ENCODE measurements at regions not wholly inside any gene's neighbourhood (a gene's known extent, or its start where the extent isn't known, plus 50 kb on each side); places are given as distances from the start of the nearest gene placed in this dataset.

DNA sequence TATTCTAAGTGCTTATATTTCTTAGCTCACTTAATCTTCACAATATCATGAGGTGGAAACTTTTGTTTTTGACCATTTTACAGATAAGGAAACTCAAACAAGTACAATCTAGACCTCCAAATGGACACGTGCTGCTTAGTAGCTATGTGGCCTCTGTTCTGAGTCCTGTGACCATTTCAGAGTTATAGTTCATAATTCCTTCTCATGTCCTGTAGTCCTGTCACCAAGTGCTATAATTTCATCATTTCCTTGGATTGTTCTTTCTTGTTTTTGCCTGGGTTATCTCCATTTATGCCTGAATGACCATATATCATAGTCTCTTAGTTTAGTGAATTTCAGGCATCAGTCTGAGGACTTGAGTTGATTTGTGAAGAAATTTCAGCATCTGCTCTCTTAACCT, 91.7 kb downstream of the NUP35 start:
- TF ChIP-seq, protein P1, sequence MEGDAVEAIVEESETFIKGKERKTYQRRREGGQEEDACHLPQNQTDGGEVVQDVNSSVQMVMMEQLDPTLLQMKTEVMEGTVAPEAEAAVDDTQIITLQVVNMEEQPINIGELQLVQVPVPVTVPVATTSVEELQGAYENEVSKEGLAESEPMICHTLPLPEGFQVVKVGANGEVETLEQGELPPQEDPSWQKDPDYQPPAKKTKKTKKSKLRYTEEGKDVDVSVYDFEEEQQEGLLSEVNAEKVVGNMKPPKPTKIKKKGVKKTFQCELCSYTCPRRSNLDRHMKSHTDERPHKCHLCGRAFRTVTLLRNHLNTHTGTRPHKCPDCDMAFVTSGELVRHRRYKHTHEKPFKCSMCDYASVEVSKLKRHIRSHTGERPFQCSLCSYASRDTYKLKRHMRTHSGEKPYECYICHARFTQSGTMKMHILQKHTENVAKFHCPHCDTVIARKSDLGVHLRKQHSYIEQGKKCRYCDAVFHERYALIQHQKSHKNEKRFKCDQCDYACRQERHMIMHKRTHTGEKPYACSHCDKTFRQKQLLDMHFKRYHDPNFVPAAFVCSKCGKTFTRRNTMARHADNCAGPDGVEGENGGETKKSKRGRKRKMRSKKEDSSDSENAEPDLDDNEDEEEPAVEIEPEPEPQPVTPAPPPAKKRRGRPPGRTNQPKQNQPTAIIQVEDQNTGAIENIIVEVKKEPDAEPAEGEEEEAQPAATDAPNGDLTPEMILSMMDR (IDR thresholded peaks at IDR 0.05; ENCODE audit: low read length): no peak
- no peak for TF ChIP-seq EZH2 (IDR thresholded peaks at IDR 0.05; ENCODE audit: borderline replicate concordance, low read length)

All from OCI-LY1 (cell line).